ENCODE measurements at regions not wholly inside any gene's neighbourhood (a gene's known extent, or its start where the extent isn't known, plus 50 kb on each side); places are given as distances from the start of the nearest gene placed in this dataset.
"Not testable (repeated sequence)": the region's sequence is repeated elsewhere in the genome, so short reads cannot be mapped to it uniquely, and the experiment has no call there.

- H3K4me3 Mint-ChIP-seq; H3K36me3 Mint-ChIP-seq (ENCODE audit: low read depth); H3K27me3 Mint-ChIP-seq (ENCODE audit: low read depth); H3K4me1 Mint-ChIP-seq (ENCODE audit: low read depth); H3K27ac Mint-ChIP-seq: not testable (repeated sequence)
- H3K9me3 Mint-ChIP-seq = peaks cover 11% of the 10 kb centered on the region
Measured at GRCh38 chr16:46381344-46381743, 239.8 kb downstream of the SHCBP1 start.

Measured in T-helper 1 cell treated with Interleukin-12 subunit alpha and Interleukin-12 subunit beta and Interleukin-4 antibody, amounts not matched to agents 30 μg/mL and 1 μg/mL, for 36 hours (primary cell).